Liver (tissue), 8 donors: ENCODE measurements at regions not wholly inside any gene's neighbourhood (a gene's known extent, or its start where the extent isn't known, plus 50 kb on each side); places are given as distances from the start of the nearest gene placed in this dataset.

ENCODE experiments used
- DNase-seq: peaks from one replicate; pipeline ENCODE4 v3.0.0-alpha.2; 2017; ENCODE audit warnings: low spot score
- H3K27ac ChIP-seq, 2 donors: one replicate each; pipeline ENCODE4 v1.7.0; 2013; ENCODE audit warnings: inconsistent platforms in 2 of 2, low read length in 2 of 2, control low read depth in 1 of 2, low read depth in 1 of 2, mild to moderate bottlenecking in 1 of 2
- H3K27me3 ChIP-seq, 4 donors: one replicate each; pipeline versions ENCODE4 v1.6.1 to v1.7.0; 2013; ENCODE audit warnings: low read length in 3 of 4, inconsistent platforms in 1 of 4, mild to moderate bottlenecking in 1 of 4, moderate library complexity in 1 of 4; ENCODE audit not compliant: control insufficient read depth in 4 of 4, insufficient read depth in 4 of 4
- H3K36me3 ChIP-seq, 4 donors: one replicate each; pipeline versions ENCODE4 v1.6.1 to v1.7.0; 2013; ENCODE audit warnings: low read length in 3 of 4, mild to moderate bottlenecking in 3 of 4, low read depth in 1 of 4, moderate library complexity in 1 of 4; ENCODE audit not compliant: control insufficient read depth in 4 of 4, insufficient read depth in 3 of 4
- H3K4me1 ChIP-seq, 4 donors: one replicate each; pipeline versions ENCODE4 v1.6.1 to v1.7.0; 2013; ENCODE audit warnings: low read length in 3 of 4, mild to moderate bottlenecking in 3 of 4, moderate library complexity in 1 of 4; ENCODE audit not compliant: control insufficient read depth in 4 of 4, insufficient read depth in 4 of 4
- H3K4me3 ChIP-seq, 3 donors: one replicate each; pipeline versions ENCODE4 v1.6.1 to v1.7.0; 2013; ENCODE audit warnings: low read length in 3 of 3, control low read depth in 1 of 3, low read depth in 1 of 3, mild to moderate bottlenecking in 1 of 3
- H3K9ac ChIP-seq, 2 donors: one replicate each; pipeline ENCODE4 v1.7.0; 2013; ENCODE audit warnings: low read length in 2 of 2, mild to moderate bottlenecking in 2 of 2, moderate library complexity in 2 of 2, control low read depth in 1 of 2, low read depth in 1 of 2
- H3K9me3 ChIP-seq, 4 donors: one replicate each; pipeline versions ENCODE4 v1.6.1 to v1.7.0; 2013; ENCODE audit warnings: low read length in 3 of 4; ENCODE audit not compliant: control insufficient read depth in 4 of 4
- ATF3 ChIP-seq: IDR thresholded peaks from 2 replicates; pipeline ENCODE4 v1.6.1; 2016; ENCODE audit warnings: antibody characterized with exemption
- CTCF ChIP-seq: fragments of 150-350 bp; IDR thresholded peaks from 2 replicates; pipeline ENCODE4 v1.5.1; 2017; ENCODE audit warnings: improper control_type of control experiment, low read depth, low read length; ENCODE audit not compliant: missing input control
- EGR1 ChIP-seq, 2 donors: IDR thresholded peaks; 2 replicates each; pipeline ENCODE4 v1.6.1; 2016 to 2018; ENCODE audit warnings: antibody characterized with exemption in 2 of 2, low read depth in 2 of 2
- FOXA1 ChIP-seq: IDR thresholded peaks from 2 replicates; pipeline ENCODE4 v1.6.1; 2016; ENCODE audit warnings: antibody characterized with exemption
- FOXA2 ChIP-seq: IDR thresholded peaks from 2 replicates; pipeline ENCODE4 v1.6.1; 2016; ENCODE audit warnings: antibody characterized with exemption
- GABPA ChIP-seq, 2 donors: IDR thresholded peaks in 1 of 2; conservative IDR thresholded peaks in 1 of 2; 2 replicates each; pipeline ENCODE4 v1.6.1; 2016; ENCODE audit warnings: antibody characterized with exemption in 2 of 2, mild to moderate bottlenecking in 1 of 2, moderate library complexity in 1 of 2
- HNF4A ChIP-seq, 2 donors: conservative IDR thresholded peaks; 2 replicates each; pipeline ENCODE4 v1.6.1; 2016; ENCODE audit warnings: antibody characterized with exemption in 2 of 2, mild to moderate bottlenecking in 2 of 2
- HNF4G ChIP-seq: IDR thresholded peaks from 2 replicates; pipeline ENCODE4 v1.6.1; 2016; ENCODE audit warnings: antibody characterized with exemption
- JUND ChIP-seq, 2 donors: IDR thresholded peaks; 2 replicates each; pipeline ENCODE4 v1.6.1; 2016; ENCODE audit warnings: antibody characterized with exemption in 2 of 2
- MAX ChIP-seq: IDR thresholded peaks from 2 replicates; pipeline ENCODE4 v1.6.1; 2016; ENCODE audit warnings: antibody characterized with exemption
- NR2F2 ChIP-seq: IDR thresholded peaks from 2 replicates; pipeline ENCODE4 v1.6.1; 2016; ENCODE audit warnings: antibody characterized with exemption
- RXRA ChIP-seq, 2 donors: IDR thresholded peaks; 2 replicates each; pipeline ENCODE4 v1.6.1; 2017 to 2018; ENCODE audit warnings: antibody characterized with exemption in 2 of 2, mild to moderate bottlenecking in 1 of 2
- SP1 ChIP-seq: IDR thresholded peaks from 2 replicates; pipeline ENCODE4 v1.6.1; 2018; ENCODE audit warnings: antibody characterized with exemption, mild to moderate bottlenecking
- TAF1 ChIP-seq: conservative IDR thresholded peaks from 2 replicates; pipeline ENCODE4 v1.6.1; 2016; ENCODE audit warnings: antibody characterized with exemption, mild to moderate bottlenecking
- YY1 ChIP-seq: IDR thresholded peaks from 2 replicates; pipeline ENCODE4 v1.6.1; 2016; ENCODE audit warnings: antibody characterized with exemption, mild to moderate bottlenecking
- ZBTB33 ChIP-seq: IDR thresholded peaks from 2 replicates; pipeline ENCODE4 v1.6.1; 2016; ENCODE audit warnings: antibody characterized with exemption
- WGBS: extraction: QIAGEN DNeasy Blood & Tissue Kit; methylation state at CpG from one replicate; pipeline ENCODE4 v1.1.7; 2013; 5-methylcytosine and 5-hydroxymethylcytosine counted together
- donor health status: healthy.
- donor health status: healthy.
- donor health status: healthy.
- donor health status: healthy.
- donor health status: healthy.

- Histone ChIP-seq H3K27ac (no peak overlapping the region), H3K4me1 (no peaks in the 10 kb centered on the region), H3K36me3 (no peaks in the 10 kb centered on the region), H3K4me3 (no peak overlapping the region), H3K27me3 (no peaks in the 10 kb centered on the region), H3K9me3 (no peaks in the 10 kb centered on the region), H3K9ac (no peak overlapping the region)
- no peak for DNase-seq
- no peak for TF ChIP-seq NR2F2
- TF ChIP-seq HNF4A (conservative IDR thresholded peaks at IDR 0.05) = no peak
- TF ChIP-seq RXRA (IDR thresholded peaks at IDR 0.05) = no peak
- no peak for TF ChIP-seq GABPA (IDR thresholded peaks at IDR 0.05 in 1 of 2, conservative IDR thresholded peaks at IDR 0.05 in 1 of 2)
- TF ChIP-seq EGR1 (IDR thresholded peaks at IDR 0.05; ENCODE audit: low read depth in 2 of 2) = no peak
- TF ChIP-seq ATF3 = no peak
- no peak for TF ChIP-seq MAX
- TF ChIP-seq JUND (IDR thresholded peaks at IDR 0.05) = no peak
- no peak for TF ChIP-seq CTCF
- 44% methylated on average over 1 of the region's 1 CpG for WGBS
Measured at GRCh38 chr9:30035761-30036160, 2348.7 kb upstream of the ACO1 start.

GRCh38 chr9:30036558-30036957 is 2347.9 kb upstream of the ACO1 start:
- Histone ChIP-seq H3K9me3 (no peaks in the 10 kb centered on the region), H3K9ac (no peak overlapping the region), H3K4me3 (no peak overlapping the region), H3K27me3 (no peaks in the 10 kb centered on the region), H3K27ac (no peak overlapping the region), H3K4me1 (no peaks in the 10 kb centered on the region), H3K36me3 (no peaks in the 10 kb centered on the region)
- 47% methylated on average over 1 of the region's 1 CpG for WGBS
- DNase-seq = no peak
- TF ChIP-seq EGR1 (IDR thresholded peaks at IDR 0.05; ENCODE audit: low read depth in 2 of 2) (no peak), ZBTB33 (no peak), NR2F2 (no peak), FOXA2 (no peak), JUND (IDR thresholded peaks at IDR 0.05) (no peak), TAF1 (no peak), HNF4G (no peak), MAX (no peak), FOXA1 (no peak), ATF3 (no peak), GABPA (IDR thresholded peaks at IDR 0.05 in 1 of 2, conservative IDR thresholded peaks at IDR 0.05 in 1 of 2) (no peak), HNF4A (conservative IDR thresholded peaks at IDR 0.05) (no peak), YY1 (no peak), CTCF (no peak), SP1 (no peak), RXRA (IDR thresholded peaks at IDR 0.05) (no peak)
